A549 (cell line): ENCODE measurements at regions not wholly inside any gene's neighbourhood (a gene's known extent, or its start where the extent isn't known, plus 50 kb on each side); places are given as distances from the start of the nearest gene placed in this dataset.

Experiments used
- BCL3 ChIP-seq: fragments of >200 bp; sonication (Bioruptor Twin); formaldehyde crosslinking; IDR thresholded peaks from 3 replicates; pipeline ENCODE4 v1.6.1; 2016
- ELK1 ChIP-seq: fragments of 150-350 bp; IDR thresholded peaks from 2 replicates; pipeline ENCODE4 v1.6.1; 2014; ENCODE audit warnings: low read depth, mild to moderate bottlenecking, low read length
- EP300 ChIP-seq, 2 experiments: fragments of >200 bp; sonication (Bioruptor Twin); formaldehyde crosslinking; IDR thresholded peaks; 2 replicates in 1 of 2; 3 replicates in 1 of 2; pipeline ENCODE4 v1.6.1; 2016 to 2017
- HOXB13 ChIP-seq: fragments of 250-450 bp; sonication (Bioruptor Pico); IDR thresholded peaks from 2 replicates; pipeline ENCODE4 v1.5.0; 2020; ENCODE audit warnings: low read depth, mild to moderate bottlenecking, moderate library complexity
- TF ChIP-seq, protein P1 (sequence below): fragments of 200-600 bp; sonication (generic); IDR thresholded peaks from 2 replicates; pipeline ENCODE4 v1.6.1; 2016; ENCODE audit warnings: antibody characterized with exemption, mild to moderate bottlenecking, moderate library complexity

- TF ChIP-seq ELK1 (no peak), BCL3 (no peak), HOXB13 (CRISPR knock-in tag) (no peak), EP300 (IDR thresholded peaks at IDR 0.05) (no peak)
- TF ChIP-seq, protein P1, sequence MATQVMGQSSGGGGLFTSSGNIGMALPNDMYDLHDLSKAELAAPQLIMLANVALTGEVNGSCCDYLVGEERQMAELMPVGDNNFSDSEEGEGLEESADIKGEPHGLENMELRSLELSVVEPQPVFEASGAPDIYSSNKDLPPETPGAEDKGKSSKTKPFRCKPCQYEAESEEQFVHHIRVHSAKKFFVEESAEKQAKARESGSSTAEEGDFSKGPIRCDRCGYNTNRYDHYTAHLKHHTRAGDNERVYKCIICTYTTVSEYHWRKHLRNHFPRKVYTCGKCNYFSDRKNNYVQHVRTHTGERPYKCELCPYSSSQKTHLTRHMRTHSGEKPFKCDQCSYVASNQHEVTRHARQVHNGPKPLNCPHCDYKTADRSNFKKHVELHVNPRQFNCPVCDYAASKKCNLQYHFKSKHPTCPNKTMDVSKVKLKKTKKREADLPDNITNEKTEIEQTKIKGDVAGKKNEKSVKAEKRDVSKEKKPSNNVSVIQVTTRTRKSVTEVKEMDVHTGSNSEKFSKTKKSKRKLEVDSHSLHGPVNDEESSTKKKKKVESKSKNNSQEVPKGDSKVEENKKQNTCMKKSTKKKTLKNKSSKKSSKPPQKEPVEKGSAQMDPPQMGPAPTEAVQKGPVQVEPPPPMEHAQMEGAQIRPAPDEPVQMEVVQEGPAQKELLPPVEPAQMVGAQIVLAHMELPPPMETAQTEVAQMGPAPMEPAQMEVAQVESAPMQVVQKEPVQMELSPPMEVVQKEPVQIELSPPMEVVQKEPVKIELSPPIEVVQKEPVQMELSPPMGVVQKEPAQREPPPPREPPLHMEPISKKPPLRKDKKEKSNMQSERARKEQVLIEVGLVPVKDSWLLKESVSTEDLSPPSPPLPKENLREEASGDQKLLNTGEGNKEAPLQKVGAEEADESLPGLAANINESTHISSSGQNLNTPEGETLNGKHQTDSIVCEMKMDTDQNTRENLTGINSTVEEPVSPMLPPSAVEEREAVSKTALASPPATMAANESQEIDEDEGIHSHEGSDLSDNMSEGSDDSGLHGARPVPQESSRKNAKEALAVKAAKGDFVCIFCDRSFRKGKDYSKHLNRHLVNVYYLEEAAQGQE = no peak
Observed at GRCh38 chr1:157189096-157189495, 50.9 kb upstream of the ETV3 start (continued).
